ENCODE measurements at regions not wholly inside any gene's neighbourhood (a gene's known extent, or its start where the extent isn't known, plus 50 kb on each side); places are given as distances from the start of the nearest gene placed in this dataset.

GRCh38 chr17:51528111-51528510, 267.8 kb downstream of the UTP18 start:
- no peak for TF ChIP-seq ZFX (IDR thresholded peaks at IDR 0.05)
- H3K27ac ChIP-seq, result no peak overlapping the region

- TF ChIP-seq CTCF (conservative IDR thresholded peaks at IDR 0.05) (no peak), ZFX (IDR thresholded peaks at IDR 0.05) (no peak)
- no peak overlapping the region for H3K27ac ChIP-seq
Observed at GRCh38 chr17:51533219-51533618, 272.9 kb downstream of the UTP18 start.

GRCh38 chr17:51533821-51534220, 273.5 kb downstream of the UTP18 start:
- TF ChIP-seq CTCF (conservative IDR thresholded peaks at IDR 0.05) (no peak), ZFX (IDR thresholded peaks at IDR 0.05) (no peak)
- H3K27ac ChIP-seq, result no peak overlapping the region

GRCh38 chr17:51536627-51537026, 276.3 kb downstream of the UTP18 start:
- no peak for TF ChIP-seq ZFX (IDR thresholded peaks at IDR 0.05)
- TF ChIP-seq CTCF (conservative IDR thresholded peaks at IDR 0.05), result no peak
- no peak overlapping the region for H3K27ac ChIP-seq

GRCh38 chr17:51537996-51538550, 277.7 kb downstream of the UTP18 start:
- no peak for TF ChIP-seq ZFX (IDR thresholded peaks at IDR 0.05)
- no peak for TF ChIP-seq CTCF (conservative IDR thresholded peaks at IDR 0.05)
- no peak overlapping the region for H3K27ac ChIP-seq

- H3K27ac ChIP-seq, result no peak overlapping the region
- no peak for TF ChIP-seq ZFX (IDR thresholded peaks at IDR 0.05)
- peak; percentile 49 for TF ChIP-seq CTCF (conservative IDR thresholded peaks at IDR 0.05)
Observed at GRCh38 chr17:51540151-51540550, 279.8 kb downstream of the UTP18 start.

GRCh38 chr17:51541215-51541614, 280.9 kb downstream of the UTP18 start:
- H3K27ac ChIP-seq, result no peak overlapping the region
- no peak for TF ChIP-seq ZFX (IDR thresholded peaks at IDR 0.05)
- no peak for TF ChIP-seq CTCF (conservative IDR thresholded peaks at IDR 0.05)

- TF ChIP-seq CTCF (conservative IDR thresholded peaks at IDR 0.05), result no peak
- no peak for TF ChIP-seq ZFX (IDR thresholded peaks at IDR 0.05)
Observed at GRCh38 chr17:51546114-51546513, 285.8 kb downstream of the UTP18 start.

More at GRCh38 chr17:51546114-51546513, 285.8 kb downstream of the UTP18 start:
- no peak overlapping the region for H3K27ac ChIP-seq
